Endothelial cell of umbilical vein (primary cell): ENCODE measurements at regions not wholly inside any gene's neighbourhood (a gene's known extent, or its start where the extent isn't known, plus 50 kb on each side); places are given as distances from the start of the nearest gene placed in this dataset.

ENCODE experiments used
- CTCF ChIP-seq, 2 donors: IDR thresholded peaks; 1 replicate in 1 of 2; 2 replicates in 1 of 2; pipeline ENCODE4 v1.5.1; 2011; ENCODE audit warnings: low read length in 2 of 2, mild to moderate bottlenecking in 2 of 2, moderate library complexity in 2 of 2, control low read depth in 1 of 2, inconsistent platforms in 1 of 2, low read depth in 1 of 2; ENCODE audit not compliant: insufficient read depth in 1 of 2; ENCODE audit errors: extremely low read depth in 1 of 2
- MYC ChIP-seq: IDR thresholded peaks from one replicate; pipeline ENCODE4 v1.6.1; 2011; ENCODE audit warnings: mild to moderate bottlenecking, low read depth, low read length

- no peak for TF ChIP-seq MYC
- TF ChIP-seq CTCF (IDR thresholded peaks at IDR 0.05; ENCODE audit: extremely low read depth in 1 of 2, insufficient read depth in 1 of 2, low read depth in 1 of 2, low read length in 2 of 2) = no peak
These were observed 299.0 kb downstream of the DOK5 start for GRCh38 chr20:54774426-54774825.
